Activated CD4-positive, alpha-beta T cell treated with anti-CD3 and anti-CD28 coated beads for 24 hours (primary cell): ENCODE measurements at regions not wholly inside any gene's neighbourhood (a gene's known extent, or its start where the extent isn't known, plus 50 kb on each side); places are given as distances from the start of the nearest gene placed in this dataset.

Experiments
- DNase-seq, 2 donors: peaks; one replicate each; pipeline ENCODE4 v3.0.0-alpha.2; 2020; ENCODE audit warnings: low read depth in 2 of 2

GRCh38 chr7:153832160-153832559 is 220.0 kb upstream of the DPP6 start:
- DNase-seq, result no peak

- DNase-seq, result no peak
Measured at GRCh38 chr7:153835103-153835502, 217.1 kb upstream of the DPP6 start.

DNA sequence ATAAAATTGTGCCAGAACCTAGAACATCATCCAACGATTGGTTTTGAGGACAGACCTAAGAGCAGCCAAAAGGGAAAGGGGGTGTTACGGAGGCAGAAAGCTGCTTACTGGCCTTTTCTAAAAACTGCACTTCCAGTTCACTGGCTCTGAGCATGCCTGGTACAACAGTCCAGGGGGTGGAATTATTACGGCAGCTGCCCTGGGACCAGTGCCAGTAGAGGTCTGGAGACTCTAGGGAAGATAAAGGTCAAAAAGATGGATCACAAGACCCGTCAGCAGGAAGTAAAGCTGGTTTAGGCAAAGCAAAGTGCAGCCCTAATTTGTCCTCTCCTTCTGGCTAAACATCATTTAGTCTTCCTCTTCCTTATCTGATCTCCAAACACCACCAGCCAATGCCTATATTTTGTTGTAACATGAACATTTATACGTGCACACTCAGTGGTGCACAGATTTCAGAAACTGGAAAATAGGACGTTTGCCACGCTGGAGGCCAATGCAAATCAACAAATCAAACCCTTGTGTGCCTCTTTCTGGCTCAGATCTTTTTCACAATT is 216.4 kb upstream of the DPP6 start:
- DNase-seq, result no peak

- no peak for DNase-seq
Measured at GRCh38 chr7:153838591-153838990, 213.6 kb upstream of the DPP6 start.

DNA sequence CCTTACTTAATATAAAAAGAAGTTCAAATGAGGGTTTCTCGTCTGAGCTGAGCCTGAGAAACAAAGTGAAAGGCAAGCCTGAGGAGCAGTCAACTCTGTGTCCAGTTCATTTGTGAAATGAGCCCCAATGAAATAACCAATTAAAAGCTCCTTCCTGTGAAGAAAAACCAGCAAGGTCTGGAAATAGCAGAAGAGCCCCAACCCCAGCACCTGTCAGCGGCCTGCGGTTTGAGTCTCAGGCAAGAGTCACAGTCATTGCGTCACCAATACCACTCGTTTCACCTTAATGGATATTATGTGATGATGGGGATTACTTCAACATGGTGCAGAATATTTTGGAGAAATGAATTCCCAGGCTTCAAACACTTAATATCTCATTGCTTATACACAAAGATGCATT is 211.3 kb upstream of the DPP6 start:
- DNase-seq, result no peak

DNA sequence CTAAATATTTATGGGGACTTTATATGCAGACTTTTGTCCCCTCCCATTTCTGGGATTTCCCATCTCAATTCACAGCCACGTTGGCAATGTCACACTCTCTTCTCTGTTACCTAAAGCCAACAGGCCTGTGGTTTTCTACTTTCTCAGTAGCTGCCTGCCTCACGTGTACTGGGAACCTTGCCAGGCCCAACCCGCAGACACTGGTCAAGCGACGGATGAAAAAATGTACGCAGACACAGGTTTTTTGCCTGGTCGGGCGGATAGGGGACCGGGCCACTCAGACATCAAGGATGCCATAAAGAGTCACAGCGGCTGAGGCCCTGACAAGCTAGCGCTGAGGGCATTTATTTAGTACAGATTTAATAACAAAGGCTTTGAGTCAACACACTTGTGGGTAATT is 204.4 kb upstream of the DPP6 start:
- no peak for DNase-seq

DNA sequence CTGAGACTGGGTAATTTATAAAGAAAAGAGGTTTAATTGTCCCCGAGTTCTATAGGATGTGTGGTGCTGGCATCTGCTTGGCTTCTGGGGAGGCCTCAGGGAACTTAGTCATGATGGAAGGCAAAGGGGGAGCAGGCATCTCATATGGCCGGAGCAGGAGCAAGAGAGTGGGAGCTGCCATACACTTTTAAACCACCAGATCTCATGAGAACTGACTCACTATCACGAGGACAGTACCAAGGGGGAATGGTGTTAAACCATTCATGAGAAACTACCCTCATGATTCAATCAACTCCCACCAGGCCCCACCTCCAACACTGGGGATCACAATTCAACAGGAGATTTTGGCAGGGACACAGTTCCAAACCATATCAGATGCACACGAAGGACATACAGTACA is 199.9 kb upstream of the DPP6 start:
- no peak for DNase-seq

DNA sequence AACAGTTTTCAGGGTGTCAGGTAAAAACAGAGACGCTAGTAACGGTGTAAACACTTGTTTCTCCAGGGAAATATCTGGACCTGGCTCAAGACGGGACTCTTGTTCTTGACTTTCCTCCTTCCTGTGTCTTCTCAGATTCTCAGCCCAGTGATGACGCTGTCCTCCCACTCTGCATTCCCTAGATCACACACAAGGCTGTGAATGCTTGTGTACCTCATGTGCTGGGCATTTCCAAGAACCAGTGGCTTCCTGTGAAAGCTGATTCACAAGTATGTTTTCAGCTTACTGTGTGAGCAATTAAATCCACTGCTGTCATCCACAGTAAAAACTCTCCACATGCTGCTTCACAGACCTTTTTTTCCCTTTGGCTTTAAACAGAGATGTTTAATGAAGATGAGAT is 193.8 kb upstream of the DPP6 start:
- DNase-seq, result no peak

DNA sequence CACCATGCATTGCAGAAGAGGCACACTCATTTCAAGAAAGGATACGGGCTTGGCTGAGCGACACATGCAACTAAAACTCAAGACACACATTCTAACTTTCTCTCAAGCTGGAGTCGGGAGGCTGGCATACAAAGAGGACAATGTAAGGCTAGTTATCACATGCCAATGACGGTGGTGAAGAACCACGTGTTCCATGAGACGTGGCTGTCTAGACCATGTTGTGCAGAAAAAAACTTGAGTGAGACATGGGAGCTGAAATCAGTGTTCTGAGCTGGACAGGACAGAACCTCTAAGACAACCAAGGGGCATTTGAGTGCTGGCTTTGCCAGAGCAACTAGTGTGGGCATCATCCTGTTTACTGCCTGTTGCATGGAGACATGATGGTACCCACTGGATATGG is 193.0 kb upstream of the DPP6 start:
- DNase-seq, result no peak

DNA sequence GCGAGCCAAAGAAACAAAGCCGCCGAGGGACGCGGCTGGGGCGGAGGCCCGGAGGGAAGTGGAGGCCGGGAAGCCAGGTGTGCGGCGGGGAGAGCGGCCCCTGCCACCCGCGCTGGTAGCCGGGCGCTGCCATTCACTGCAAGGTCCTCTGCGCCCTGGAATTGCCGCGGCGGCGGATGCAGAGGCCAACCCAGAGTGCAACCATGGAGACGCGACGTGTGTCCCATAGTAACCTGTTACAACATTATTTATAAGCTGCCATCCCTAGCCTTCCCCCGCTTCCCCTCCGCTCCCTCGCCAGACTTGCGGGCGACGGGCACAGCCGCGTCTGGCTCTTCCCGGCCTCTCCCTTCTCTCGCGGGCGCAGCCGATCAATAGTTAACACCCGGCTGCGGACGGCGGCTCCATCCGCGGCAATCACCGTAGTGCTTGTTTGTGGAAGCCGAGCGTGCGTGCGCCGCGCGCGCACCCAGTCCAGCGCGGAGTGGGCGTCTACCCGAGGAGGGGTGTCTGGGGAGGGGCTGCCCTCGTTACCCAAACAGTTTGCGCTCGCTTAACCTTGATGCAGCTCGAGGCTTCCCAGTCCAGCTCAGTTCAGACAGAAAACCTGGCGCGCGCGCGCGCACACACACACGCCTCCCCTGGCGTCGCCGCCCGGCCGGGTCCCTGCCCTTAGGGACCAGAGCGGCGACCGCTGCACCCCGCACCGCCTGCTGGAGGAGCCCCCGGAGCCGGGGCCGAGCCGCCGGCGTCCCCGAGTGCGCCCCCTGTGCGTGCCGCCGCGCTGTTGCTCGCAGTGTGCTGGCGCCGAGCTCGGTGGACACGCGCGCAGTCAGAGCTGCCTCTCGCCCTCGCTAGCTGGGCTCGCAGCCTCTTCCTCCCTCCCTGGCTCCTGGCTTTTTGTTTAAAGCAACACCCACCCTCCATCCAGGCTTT is 165.4 kb upstream of the DPP6 start:
- DNase-seq, result no peak

- no peak for DNase-seq
Measured at GRCh38 chr7:153887749-153888569, 164.2 kb upstream of the DPP6 start.

DNA sequence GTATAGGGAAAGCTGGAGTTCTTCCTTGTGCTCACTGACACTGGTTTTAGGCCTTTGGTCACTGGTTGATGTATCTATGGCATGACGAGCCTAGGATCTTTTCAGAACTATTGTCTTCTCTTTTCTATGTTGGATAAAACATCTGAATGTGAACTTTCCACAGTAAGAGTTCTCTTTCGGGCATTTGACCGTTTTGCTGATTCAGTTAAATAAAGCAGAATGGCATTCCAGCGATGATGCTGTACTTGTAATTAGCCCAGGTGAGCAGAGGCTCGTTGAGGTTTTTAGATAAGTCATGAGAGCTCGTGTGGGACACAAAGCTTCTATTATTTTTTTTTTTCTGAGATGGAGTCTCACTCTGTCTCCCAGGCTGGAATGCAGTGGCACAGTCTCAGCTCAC is 160.2 kb upstream of the DPP6 start:
- no peak for DNase-seq

DNA sequence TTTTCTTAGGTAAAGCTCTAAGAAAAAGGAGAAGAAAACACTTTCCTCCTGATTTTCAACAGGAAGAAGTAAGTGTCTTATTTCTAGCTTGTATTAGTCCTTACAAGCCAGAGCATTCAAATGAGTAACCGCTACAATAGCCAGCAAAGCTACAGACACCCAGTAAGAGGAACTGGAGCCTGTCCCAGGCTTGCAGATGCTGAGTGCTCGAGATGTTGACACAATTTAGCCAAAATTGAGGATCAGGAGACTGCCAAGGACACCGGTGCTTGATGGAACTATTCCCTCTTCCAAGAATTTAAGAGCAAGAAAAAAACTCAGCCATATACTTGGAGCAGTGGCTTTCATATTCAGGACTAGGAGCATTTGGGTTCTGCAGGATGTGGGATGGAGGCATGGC is 149.3 kb upstream of the DPP6 start:
- no peak for DNase-seq

DNA sequence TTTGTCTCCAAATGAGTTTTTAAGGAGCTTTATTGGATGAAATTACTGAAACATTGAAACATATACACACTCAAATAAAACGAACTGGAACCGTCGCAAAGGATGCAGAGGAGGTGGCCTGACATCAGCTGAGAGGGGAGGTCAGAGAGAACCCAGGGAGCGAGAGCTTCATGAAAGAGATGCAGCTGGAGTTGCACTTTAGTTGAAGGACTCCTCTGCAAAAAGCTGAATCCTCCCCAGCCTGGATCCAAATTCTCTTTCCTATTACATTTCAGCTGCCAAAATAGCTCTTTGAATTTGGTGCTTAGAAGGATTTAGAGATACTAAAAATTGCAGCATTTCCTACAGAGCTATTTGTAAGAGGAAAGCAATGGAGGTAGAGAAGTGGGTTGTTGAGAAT is 140.0 kb upstream of the DPP6 start:
- DNase-seq, result no peak

DNA sequence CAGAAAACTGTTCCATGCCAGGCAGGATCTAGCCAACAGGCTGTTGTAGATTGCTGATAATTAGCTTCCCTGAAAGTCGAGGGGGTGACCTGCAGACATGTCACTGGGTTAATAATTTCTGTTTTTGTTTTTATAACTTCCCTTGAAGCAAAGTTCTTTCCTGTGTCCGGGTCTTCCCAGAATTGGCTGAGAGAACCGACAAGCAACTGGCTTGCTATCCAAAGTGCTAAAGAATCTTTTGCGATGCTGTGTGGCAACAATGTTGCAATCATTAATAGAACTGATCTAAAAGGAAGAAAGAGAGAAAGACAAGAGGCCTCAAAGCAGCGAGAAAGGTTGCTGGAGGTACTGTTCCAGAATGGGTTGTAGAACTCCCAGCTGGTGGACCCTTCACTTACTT is 132.1 kb upstream of the DPP6 start:
- DNase-seq, result no peak

DNA sequence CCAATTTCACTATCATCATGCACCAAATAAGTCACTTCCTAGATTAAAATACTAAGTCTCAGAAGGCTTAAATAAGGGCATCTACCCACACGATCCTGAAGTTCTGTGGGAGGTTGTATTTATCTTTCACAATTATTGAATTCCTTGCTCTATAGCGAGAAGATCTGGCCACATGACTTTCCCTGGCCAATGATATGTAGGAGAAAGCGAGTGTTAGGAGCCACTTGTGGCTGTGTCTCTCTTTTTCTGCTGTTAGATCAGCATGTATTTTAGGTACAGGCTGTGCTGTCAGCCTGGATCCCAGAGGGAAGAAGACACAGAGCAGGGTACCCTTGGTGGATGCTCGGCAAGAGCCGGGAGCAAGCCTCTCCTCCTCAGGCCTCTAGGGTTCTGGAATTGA is 131.3 kb upstream of the DPP6 start:
- DNase-seq, result no peak

DNA sequence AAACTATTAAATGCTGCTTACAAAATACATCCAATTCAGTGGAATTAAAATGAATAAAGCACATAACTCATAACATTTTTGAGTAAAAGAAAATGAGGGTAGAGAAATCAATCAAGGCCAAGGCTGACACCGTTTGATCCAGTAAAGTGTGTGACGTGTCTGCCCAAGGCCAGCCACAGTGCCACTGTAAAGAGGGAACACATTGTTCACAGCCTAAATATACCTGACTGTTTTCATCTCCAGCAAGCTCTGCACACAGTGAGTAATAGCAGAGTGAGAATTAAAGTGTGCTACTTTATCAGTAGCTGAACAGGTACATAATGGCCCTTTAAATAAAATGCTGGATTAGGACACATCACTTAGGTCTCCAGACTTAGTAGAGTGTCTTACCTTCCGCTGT is 130.8 kb upstream of the DPP6 start:
- no peak for DNase-seq

DNA sequence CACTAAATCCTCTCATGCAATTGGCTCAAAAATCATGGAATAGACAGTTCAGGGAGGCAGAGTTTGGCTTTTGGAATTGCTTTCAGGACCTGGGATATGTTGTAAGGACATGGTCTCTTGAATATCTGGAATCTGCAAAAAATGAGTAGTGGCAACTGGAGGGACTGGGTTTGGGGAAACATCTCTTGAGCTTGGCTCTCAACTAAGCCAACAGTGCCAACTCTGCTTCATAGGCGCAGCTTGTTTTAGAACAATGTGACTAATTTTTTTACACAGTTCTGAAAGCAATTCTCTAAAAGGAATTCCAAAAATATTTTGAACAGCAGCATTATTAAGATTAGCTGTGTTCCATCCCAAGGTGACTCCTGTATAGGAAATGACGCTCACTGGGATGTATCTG is 121.5 kb upstream of the DPP6 start:
- no peak for DNase-seq

GRCh38 chr7:153934048-153934447 is 118.2 kb upstream of the DPP6 start:
- no peak for DNase-seq

DNA sequence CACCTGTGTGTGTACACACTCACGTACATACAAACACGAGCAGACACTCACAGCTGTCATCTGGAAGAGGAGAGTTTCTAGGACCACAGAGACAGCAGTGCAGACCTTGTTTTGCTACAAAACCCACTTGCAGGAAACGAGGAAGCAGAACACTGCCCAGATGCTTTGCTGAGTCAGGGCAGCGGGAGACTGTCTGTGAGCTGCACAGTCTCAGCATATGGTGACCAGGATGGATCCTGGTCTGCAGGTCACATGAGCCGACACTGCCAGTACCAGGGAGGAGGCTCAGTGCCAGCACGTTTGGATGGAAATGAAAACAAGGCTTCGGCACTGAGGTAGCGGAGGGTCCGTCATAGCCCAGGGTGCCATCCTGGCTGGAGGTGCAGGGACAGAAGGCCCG is 117.6 kb upstream of the DPP6 start:
- no peak for DNase-seq

GRCh38 chr7:153935095-153935494 is 117.1 kb upstream of the DPP6 start:
- no peak for DNase-seq

DNA sequence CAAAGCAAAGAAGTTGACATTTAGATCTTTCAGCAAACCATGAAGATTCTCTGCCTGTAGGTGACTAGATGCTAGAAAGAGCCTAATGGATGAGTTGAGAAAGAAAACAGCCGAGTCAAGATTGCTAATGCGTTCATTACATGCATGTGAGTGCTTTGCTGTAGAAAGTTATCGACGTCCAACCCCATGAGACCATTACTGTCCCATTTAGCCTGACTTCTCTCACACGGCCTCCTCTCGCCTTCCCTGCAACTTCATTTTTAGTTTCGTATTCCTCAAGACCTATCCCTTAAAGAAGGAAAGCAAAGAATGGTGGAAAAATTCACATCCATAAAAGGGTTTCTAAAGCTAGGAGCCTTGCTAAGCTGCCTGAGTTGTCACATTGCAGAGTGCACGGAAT is 113.7 kb upstream of the DPP6 start:
- DNase-seq, result no peak

DNA sequence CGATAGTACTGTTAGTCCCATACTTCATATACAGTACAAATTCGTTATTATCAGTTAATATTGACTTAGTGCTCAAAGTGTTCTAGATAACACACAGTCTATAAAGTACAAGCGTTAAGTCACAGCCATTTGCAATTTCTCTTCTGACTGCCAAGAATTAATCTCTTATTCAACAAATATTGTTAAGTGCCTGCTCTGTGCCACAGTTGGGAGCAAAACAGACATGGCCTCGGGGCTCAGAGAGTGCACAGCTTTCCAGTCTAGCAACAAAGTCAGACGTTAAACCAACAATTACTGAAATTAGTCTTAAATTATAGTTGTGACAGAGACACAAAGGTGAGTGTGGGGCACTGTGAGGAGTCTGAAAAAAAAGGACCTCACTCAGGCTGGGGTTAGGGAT is 113.0 kb upstream of the DPP6 start:
- no peak for DNase-seq
